ENCODE measurements at regions not wholly inside any gene's neighbourhood (a gene's known extent, or its start where the extent isn't known, plus 50 kb on each side); places are given as distances from the start of the nearest gene placed in this dataset.
"Not testable (repeated sequence)": the region's sequence is repeated elsewhere in the genome, so short reads cannot be mapped to it uniquely, and the experiment has no call there.

GRCh38 chr12:4822572-4822971 lies 87.1 kb upstream of the KCNA1 start:
- DNase-seq, result no peak

- peak; percentile 24 for DNase-seq
Measured at GRCh38 chr12:4824380-4824779, 85.3 kb upstream of the KCNA1 start.

GRCh38 chr12:4825011-4825858 lies 84.5 kb upstream of the KCNA1 start:
- DNase-seq, result no peak

- no peak for DNase-seq
Measured at GRCh38 chr12:4826909-4827308, 82.8 kb upstream of the KCNA1 start.

GRCh38 chr12:4828176-4828575 lies 81.5 kb upstream of the KCNA1 start:
- no peak for DNase-seq

GRCh38 chr12:4829161-4829792 lies 80.4 kb upstream of the KCNA1 start:
- DNase-seq, result no peak

GRCh38 chr12:4829793-4830162 lies 79.9 kb upstream of the KCNA1 start:
- DNase-seq, result no peak

GRCh38 chr12:4830556-4831210 lies 79.0 kb upstream of the KCNA1 start:
- no peak for DNase-seq

- no peak for DNase-seq
Measured at GRCh38 chr12:4833053-4833452, 76.7 kb upstream of the KCNA1 start.

- DNase-seq, result no peak
Measured at GRCh38 chr12:4833524-4833923, 76.2 kb upstream of the KCNA1 start.

- DNase-seq, result not testable (repeated sequence)
Measured at GRCh38 chr12:4842401-4842800, 67.3 kb upstream of the KCNA1 start.

GRCh38 chr12:4843907-4844306 lies 65.8 kb upstream of the KCNA1 start:
- DNase-seq, result no peak

GRCh38 chr12:4847713-4848112 lies 62.0 kb upstream of the KCNA1 start:
- no peak for DNase-seq

GRCh38 chr12:4849115-4849541 lies 60.6 kb upstream of the KCNA1 start:
- peak; percentile 15 for DNase-seq

- DNase-seq, result no peak
Measured at GRCh38 chr12:4849795-4850345, 59.8 kb upstream of the KCNA1 start.

GRCh38 chr12:4850857-4851380 lies 58.8 kb upstream of the KCNA1 start:
- DNase-seq, result no peak

- no peak for DNase-seq
Measured at GRCh38 chr12:4852308-4852707, 57.4 kb upstream of the KCNA1 start.

GRCh38 chr12:4852911-4853310 lies 56.8 kb upstream of the KCNA1 start:
- DNase-seq, result no peak

- DNase-seq, result peak; percentile 62
Measured at GRCh38 chr12:4855121-4855924, 54.4 kb upstream of the KCNA1 start.

- no peak for DNase-seq
Measured at GRCh38 chr12:4856596-4856995, 53.1 kb upstream of the KCNA1 start.

- peak; percentile 50 for DNase-seq
Measured at GRCh38 chr12:4857472-4858291, 52.0 kb upstream of the KCNA1 start.

GRCh38 chr12:4858386-4858785 lies 51.3 kb upstream of the KCNA1 start:
- no peak for DNase-seq

Measured in HCEC 1CT (cell line).